ENCODE measurements at regions not wholly inside any gene's neighbourhood (a gene's known extent, or its start where the extent isn't known, plus 50 kb on each side); places are given as distances from the start of the nearest gene placed in this dataset.

DNA sequence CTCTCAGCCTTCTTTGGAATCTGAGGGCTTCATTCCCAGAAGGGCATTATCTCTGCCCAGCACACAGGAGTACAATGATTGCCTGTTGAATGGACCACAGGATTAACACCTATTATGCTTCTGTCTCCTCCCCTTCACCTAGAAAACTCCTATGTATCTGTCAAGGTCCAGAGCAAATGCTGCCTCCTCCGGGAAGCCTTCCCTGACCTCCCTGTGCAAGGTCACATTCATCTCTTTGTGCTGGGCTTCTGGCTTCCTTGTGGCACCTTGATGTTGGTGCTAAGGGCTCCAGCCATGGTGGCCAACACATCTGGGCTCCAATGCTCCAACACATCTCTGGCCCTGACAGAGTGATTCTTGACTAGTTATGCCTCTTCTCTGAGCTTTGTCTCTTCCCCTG, 49.9 kb upstream of the ATP2B2 start:
- Mint-ChIP-seq H3K9me3 (no peaks in the 10 kb centered on the region), H3K4me1 (ENCODE audit: low read depth in 2 of 2) (peaks cover 30 to 33% of the 10 kb centered on the region in 2 donors), H3K27ac (no peak overlapping the region), H3K4me3 (no peak overlapping the region), H3K27me3 (peaks cover 0 to 3% of the 10 kb centered on the region in 2 donors), H3K36me3 (ENCODE audit: insufficient read depth) (no peaks in the 10 kb centered on the region)
- no peak for ATAC-seq (replicated peaks)
- DNase-seq, result no peak

DNA sequence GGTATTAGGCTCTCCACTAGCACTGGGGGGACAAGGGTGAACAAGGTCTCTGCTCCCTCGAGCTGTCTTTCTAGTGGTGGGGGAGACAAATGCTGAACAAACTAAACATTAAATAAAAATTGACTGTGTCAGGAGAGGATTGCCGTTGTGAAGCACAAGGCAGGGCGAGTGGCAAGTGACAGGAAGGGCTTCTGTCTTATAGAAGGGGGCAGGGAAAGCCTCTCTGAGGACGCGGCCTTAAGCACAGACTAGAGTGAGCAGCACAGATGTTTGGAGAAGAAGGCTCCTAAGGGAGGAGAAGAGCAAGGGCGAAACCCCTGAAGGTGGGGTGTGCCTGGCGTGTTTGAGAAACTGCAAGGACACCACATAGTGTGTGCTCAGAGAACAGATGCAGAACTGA, 50.9 kb upstream of the ATP2B2 start:
- peaks cover 4 to 13% of the 10 kb centered on the region in 2 donors for H3K27me3 Mint-ChIP-seq

DNA sequence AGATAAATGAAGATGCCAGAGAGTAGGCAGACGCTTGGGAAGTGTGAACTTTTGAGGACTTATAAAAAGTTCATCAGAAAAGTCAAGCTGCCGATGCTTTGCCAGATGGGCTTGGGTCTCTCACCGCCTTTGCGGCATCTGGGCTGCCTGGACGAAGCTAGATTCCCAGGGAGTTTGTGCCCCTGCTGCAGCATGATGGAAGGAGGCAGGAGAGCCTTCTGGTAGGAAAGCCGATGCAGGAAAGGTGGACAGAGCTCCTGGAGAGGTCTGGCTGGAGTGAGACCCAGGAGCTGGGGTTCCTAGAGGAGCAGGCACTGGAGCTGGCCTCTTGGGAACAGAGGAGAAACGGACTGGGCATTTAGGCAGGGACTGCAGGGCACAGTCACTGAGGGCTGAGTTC, 51.9 kb upstream of the ATP2B2 start:
- Mint-ChIP-seq H3K36me3 (ENCODE audit: insufficient read depth) (no peaks in the 10 kb centered on the region), H3K4me3 (no peak overlapping the region), H3K4me1 (ENCODE audit: low read depth in 2 of 2) (peaks cover 17 to 21% of the 10 kb centered on the region in 2 donors), H3K9me3 (no peaks in the 10 kb centered on the region), H3K27ac (peak overlapping the region in 1 of 2 donors; percentile 39), H3K27me3 (peaks cover 10 to 19% of the 10 kb centered on the region in 2 donors)
- ATAC-seq (replicated peaks), result no peak
- DNase-seq, result no peak

More for the DNA sequence above, 50.9 kb upstream of the ATP2B2 start:
- Mint-ChIP-seq H3K9me3 (no peaks in the 10 kb centered on the region), H3K36me3 (ENCODE audit: insufficient read depth) (no peaks in the 10 kb centered on the region), H3K4me3 (no peak overlapping the region), H3K4me1 (ENCODE audit: low read depth in 2 of 2) (peaks cover 25 to 28% of the 10 kb centered on the region in 2 donors), H3K27ac (no peak overlapping the region)
- DNase-seq (no peak), ATAC-seq (replicated peaks) (no peak)

DNA sequence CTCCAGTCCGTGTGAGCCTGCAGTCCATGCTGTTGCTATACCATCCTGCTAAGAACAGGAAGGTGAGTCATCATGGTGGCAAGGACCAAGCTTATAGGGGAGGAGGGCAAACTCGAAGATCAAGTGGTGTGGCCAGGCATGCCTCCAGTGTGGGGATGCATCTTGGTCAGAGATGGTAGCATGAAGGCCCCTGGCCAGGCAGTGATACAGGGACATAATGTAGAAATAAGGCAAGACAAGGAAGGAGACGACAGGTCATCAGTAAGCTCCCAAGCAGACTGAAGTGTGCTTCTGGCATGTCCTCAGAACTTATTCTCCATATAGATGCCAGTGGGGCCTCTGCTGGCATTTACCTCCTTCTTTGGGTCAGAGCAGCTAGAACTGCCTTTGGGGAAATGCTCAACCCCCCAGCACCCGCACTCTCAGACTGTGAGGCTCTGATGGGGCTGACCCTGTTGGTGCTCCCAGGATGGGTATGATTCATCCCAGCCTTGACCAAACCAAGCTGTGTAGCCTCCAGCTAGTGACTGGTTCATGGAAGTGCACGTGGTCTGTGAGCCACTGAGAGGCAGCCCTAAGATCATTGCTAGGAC, 52.5 kb upstream of the ATP2B2 start:
- Mint-ChIP-seq H3K4me3 (no peak overlapping the region), H3K27ac (peak overlapping the region in 1 of 2 donors; percentile 39), H3K36me3 (ENCODE audit: insufficient read depth) (no peaks in the 10 kb centered on the region), H3K27me3 (peaks cover 11 to 21% of the 10 kb centered on the region in 2 donors), H3K4me1 (ENCODE audit: low read depth in 2 of 2) (peaks cover 11 to 15% of the 10 kb centered on the region in 2 donors), H3K9me3 (no peaks in the 10 kb centered on the region)
- ATAC-seq (replicated peaks), result peak; percentile 40
- no peak for DNase-seq

DNA sequence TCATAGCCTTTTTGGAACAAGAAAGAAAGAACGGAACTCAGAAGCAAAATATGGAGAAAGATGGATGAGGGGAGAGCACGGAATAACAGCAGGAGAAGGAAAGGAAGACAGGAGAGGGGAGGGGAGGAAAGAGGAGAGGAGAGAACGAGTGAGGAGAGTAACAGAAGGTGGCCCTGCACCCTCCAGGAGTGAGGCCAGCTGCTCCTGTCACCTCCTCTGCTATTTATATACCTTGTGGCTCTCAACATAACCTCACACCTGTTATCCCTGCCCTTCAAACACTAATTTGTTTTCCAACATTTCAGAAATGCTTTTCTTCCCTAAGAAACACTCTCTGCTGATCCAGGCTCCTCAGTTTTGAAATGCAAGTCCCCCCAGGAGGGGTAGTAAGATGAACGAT, 53.4 kb upstream of the ATP2B2 start:
- Mint-ChIP-seq H3K36me3 (ENCODE audit: insufficient read depth) (no peaks in the 10 kb centered on the region), H3K27ac (no peak overlapping the region), H3K27me3 (peaks cover 11 to 21% of the 10 kb centered on the region in 2 donors), H3K4me3 (no peak overlapping the region), H3K4me1 (ENCODE audit: low read depth in 2 of 2) (peaks cover 9 to 17% of the 10 kb centered on the region in 2 donors), H3K9me3 (no peaks in the 10 kb centered on the region)
- DNase-seq, result no peak
- no peak for ATAC-seq (replicated peaks)

DNA sequence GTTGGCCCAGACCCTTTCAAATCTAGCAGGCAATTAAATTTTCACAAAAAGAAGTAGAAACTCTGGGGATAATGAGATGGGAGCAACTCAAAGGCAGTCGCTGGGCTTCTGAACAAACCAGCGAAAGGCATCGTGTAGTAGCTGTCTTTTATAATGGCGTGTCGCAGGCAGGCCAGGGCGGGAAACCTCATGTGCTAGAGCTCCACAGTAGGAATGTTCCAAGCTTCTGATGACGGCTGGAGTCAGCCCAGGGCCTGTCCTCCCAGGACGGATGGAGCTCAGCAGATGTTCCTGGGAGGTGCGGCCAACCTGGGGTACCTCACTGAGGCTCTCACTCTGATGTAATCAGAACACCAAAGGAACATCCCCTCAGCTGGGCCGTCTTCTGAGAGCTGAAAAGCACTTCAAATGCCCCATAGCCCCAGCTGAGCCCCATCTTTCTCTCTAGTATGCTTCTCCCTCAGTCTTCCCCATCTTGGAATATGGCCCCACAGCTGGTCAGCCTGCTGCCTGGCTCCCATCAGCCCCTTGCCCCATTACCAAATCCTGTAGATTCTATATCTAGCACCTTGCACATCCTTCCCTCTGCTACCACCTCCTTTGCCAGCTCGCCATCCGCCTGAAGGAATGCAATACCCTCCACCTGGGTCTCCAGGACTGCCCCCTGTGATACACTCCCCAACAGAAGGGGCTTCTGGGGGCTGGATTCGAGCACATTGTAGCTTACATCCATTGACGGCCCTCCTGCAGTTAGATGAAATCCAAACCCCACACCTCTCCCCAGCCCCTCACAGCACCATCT, 54.9 kb upstream of the ATP2B2 start:
- H3K9me3 Mint-ChIP-seq, result peaks cover 0 to 3% of the 10 kb centered on the region in 2 donors
- DNase-seq (no peak), ATAC-seq (replicated peaks) (no peak)
- H3K4me3 Mint-ChIP-seq, result no peak overlapping the region
- peaks cover 9 to 17% of the 10 kb centered on the region in 2 donors for H3K4me1 Mint-ChIP-seq (ENCODE audit: low read depth in 2 of 2)
- H3K36me3 Mint-ChIP-seq (ENCODE audit: insufficient read depth), result no peaks in the 10 kb centered on the region
- no peak overlapping the region for H3K27ac Mint-ChIP-seq
- H3K27me3 Mint-ChIP-seq, result peaks cover 11 to 30% of the 10 kb centered on the region in 2 donors

DNA sequence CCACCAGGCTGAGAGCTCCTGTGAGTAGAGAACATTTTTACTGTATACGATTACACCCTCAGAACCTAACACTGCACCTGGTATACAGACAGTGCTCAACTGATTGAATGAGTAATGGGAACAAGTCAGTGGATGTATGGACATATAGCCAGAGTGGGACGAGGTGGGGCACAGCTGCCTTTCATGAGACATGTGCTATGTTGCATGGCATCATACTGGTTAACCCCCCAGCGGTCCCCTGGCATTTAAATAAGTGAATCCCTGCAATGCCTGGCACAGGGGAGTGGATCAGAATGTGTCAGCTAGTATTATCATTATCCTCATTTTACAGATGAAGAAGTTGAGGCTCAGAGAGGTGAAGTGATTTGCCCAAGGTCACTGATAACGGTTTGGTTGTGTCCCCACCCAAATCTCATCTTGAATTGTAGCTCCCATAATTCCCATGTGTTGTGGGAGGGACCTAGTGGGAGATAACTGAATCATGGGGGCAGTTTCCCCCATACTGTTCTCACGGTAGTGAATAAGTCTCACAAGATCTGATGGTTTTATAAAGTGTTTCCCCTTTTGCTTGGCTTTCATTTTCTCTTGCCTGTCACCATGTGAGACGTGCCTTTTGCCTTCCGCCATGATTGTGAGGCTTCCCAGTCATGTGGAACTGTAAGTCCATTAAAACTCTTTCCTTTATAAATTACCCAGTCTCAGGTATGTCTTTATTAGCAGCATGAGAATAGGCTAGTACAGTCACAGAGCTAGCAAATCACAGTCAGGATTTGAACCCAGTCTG, 56.0 kb upstream of the ATP2B2 start:
- peaks cover 0 to 3% of the 10 kb centered on the region in 2 donors for H3K9me3 Mint-ChIP-seq
- no peaks in the 10 kb centered on the region for H3K36me3 Mint-ChIP-seq (ENCODE audit: insufficient read depth)
- no peak for ATAC-seq (replicated peaks)

DNA sequence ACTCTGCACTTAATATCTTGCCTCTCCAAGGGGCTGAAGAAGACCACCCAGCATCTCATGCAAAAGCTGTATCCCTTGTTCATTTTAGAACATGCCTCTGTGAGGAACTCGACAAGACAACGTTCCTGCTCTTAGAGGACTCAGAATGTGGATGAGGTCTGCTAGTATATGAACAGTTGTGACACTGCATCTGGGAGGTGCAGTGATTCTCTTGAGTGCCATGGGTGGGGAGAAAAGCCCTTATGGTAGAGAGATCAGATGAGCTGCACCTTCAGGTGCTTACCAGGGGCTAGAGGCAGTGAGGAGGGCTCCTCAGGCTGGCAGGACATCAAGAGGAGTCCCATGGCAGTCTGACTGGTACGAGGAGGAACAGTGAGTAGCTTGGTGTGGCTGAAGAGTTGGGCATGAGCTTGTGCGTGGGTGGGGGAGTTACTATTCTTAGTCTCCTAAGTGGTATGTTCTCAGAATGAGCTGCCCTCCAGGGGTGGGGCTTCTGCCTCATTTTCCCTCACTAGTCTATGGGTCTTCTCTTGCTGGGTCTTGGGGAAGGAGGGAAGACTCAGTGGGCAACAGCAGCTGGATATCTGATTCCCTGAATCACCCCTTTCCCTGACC, 56.7 kb upstream of the ATP2B2 start:
- Mint-ChIP-seq H3K4me3 (no peak overlapping the region), H3K27ac (no peak overlapping the region), H3K27me3 (peaks cover 17 to 41% of the 10 kb centered on the region in 2 donors), H3K4me1 (ENCODE audit: low read depth in 2 of 2) (peaks cover 9 to 16% of the 10 kb centered on the region in 2 donors), H3K9me3 (peaks cover 0 to 3% of the 10 kb centered on the region in 2 donors), H3K36me3 (ENCODE audit: insufficient read depth) (no peaks in the 10 kb centered on the region)
- DNase-seq (no peak), ATAC-seq (replicated peaks) (no peak)

More for the DNA sequence above, 56.0 kb upstream of the ATP2B2 start:
- H3K27me3 Mint-ChIP-seq, result peaks cover 17 to 41% of the 10 kb centered on the region in 2 donors
- peaks cover 9 to 17% of the 10 kb centered on the region in 2 donors for H3K4me1 Mint-ChIP-seq (ENCODE audit: low read depth in 2 of 2)
- no peak overlapping the region for H3K27ac Mint-ChIP-seq
- no peak overlapping the region for H3K4me3 Mint-ChIP-seq
- DNase-seq, result no peak

DNA sequence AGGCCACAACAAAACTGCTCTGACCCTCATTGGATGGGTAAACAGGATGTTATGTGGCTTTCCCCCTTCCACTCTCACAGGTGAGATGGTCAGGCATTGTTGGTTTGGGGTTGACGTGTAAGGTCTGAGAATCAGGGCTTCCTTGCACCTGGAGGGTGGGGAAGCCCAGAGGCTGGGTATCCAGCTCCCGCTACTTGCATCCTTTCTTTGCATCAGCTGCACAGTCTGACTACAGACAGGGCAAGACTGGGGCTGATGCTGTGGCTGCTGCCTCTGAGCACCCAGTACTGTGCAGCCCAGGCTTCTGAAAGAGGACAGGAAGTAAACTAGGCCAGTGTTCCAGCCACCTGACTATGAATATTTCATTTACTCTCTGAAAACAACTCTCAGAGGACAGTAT, 58.0 kb upstream of the ATP2B2 start:
- no peak overlapping the region for H3K4me3 Mint-ChIP-seq
- peaks cover 17 to 50% of the 10 kb centered on the region in 2 donors for H3K27me3 Mint-ChIP-seq
- DNase-seq, result no peak
- H3K9me3 Mint-ChIP-seq, result peaks cover 0 to 3% of the 10 kb centered on the region in 2 donors
- peak; percentile 63 for ATAC-seq (replicated peaks)
- H3K36me3 Mint-ChIP-seq (ENCODE audit: insufficient read depth), result no peaks in the 10 kb centered on the region
- H3K4me1 Mint-ChIP-seq (ENCODE audit: low read depth in 2 of 2), result peaks cover 0 to 10% of the 10 kb centered on the region in 2 donors
- no peak overlapping the region for H3K27ac Mint-ChIP-seq

DNA sequence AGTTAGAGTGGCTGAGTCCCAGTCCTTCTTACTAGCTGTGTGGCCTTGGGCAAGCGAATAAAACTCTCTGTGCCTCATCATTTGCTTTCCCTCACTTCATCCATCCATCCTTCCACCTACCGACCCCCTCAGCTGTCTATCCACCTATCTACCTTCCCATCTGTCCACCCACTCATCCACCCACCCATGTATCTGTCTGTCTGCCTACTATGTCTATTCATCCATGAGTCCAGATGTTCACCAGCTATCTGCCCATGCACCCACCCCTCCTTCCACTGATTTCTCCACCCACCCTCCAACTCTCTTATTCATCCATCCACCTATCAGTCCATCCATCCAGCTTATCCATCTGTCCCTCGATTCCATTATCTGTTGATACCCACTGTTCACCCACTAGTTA, 60.4 kb upstream of the ATP2B2 start:
- peaks cover 0 to 10% of the 10 kb centered on the region in 2 donors for H3K4me1 Mint-ChIP-seq (ENCODE audit: low read depth in 2 of 2)
- peaks cover 24 to 63% of the 10 kb centered on the region in 2 donors for H3K27me3 Mint-ChIP-seq
- ATAC-seq (replicated peaks) (no peak), DNase-seq (no peak)
- H3K9me3 Mint-ChIP-seq, result peaks cover 0 to 3% of the 10 kb centered on the region in 2 donors
- H3K4me3 Mint-ChIP-seq, result no peak overlapping the region
- no peaks in the 10 kb centered on the region for H3K36me3 Mint-ChIP-seq (ENCODE audit: insufficient read depth)
- H3K27ac Mint-ChIP-seq, result no peak overlapping the region

DNA sequence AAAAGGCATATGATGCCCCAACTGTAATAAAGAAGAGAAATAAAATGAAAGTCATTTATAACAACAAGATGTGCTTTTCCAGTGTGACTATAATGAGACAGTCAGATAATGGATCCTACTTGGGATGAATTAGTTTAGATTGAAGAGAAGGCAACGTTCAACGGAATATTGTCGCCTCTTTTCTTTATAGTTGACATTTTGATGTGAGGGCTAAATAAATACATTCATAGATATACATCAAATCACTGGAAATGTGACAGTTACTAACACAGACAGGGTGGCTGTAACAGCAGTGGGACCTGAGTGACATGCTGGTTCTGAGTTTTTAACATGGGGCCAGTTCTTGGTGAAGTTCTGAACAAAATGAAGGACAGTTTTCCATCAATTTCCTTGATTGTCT, 61.1 kb upstream of the ATP2B2 start:
- DNase-seq (no peak), ATAC-seq (replicated peaks) (no peak)
- Mint-ChIP-seq H3K4me3 (no peak overlapping the region), H3K4me1 (ENCODE audit: low read depth in 2 of 2) (peaks cover 0 to 10% of the 10 kb centered on the region in 2 donors), H3K27me3 (peaks cover 31 to 65% of the 10 kb centered on the region in 2 donors), H3K36me3 (ENCODE audit: insufficient read depth) (no peaks in the 10 kb centered on the region), H3K9me3 (peaks cover 0 to 3% of the 10 kb centered on the region in 2 donors), H3K27ac (no peak overlapping the region)

DNA sequence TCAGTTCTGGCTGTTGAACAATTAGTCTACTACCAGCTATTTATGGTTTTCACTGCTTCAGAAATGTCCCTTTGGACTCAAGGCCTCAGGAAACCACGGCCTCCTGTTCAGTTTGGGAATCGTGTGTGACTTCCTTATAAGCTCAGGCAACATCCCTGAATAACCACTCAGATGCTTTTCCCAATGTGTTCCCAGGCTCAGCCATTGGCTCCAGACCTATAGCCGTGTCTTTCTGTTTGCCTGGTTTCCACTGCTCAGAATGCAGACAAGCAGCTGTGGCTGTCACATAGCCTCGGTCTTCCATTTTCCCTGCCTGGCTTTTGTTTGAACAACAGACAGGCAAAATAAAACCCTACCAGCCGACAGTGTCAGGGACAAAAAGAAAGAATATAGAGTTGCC, 63.2 kb upstream of the ATP2B2 start:
- H3K36me3 Mint-ChIP-seq (ENCODE audit: insufficient read depth), result no peaks in the 10 kb centered on the region

More for the DNA sequence above, 63.2 kb upstream of the ATP2B2 start:
- Mint-ChIP-seq H3K27ac (no peak overlapping the region), H3K27me3 (peaks cover 42 to 72% of the 10 kb centered on the region in 2 donors), H3K4me3 (no peak overlapping the region), H3K9me3 (peaks cover 0 to 3% of the 10 kb centered on the region in 2 donors), H3K4me1 (ENCODE audit: low read depth in 2 of 2) (peaks cover 0 to 1% of the 10 kb centered on the region in 2 donors)
- ATAC-seq (replicated peaks), result no peak
- no peak for DNase-seq
